CD4-positive, alpha-beta memory T cell (primary cell): ENCODE measurements at regions not wholly inside any gene's neighbourhood (a gene's known extent, or its start where the extent isn't known, plus 50 kb on each side); places are given as distances from the start of the nearest gene placed in this dataset.

Experiments used
- CTCF ChIA-PET: fragments of 350-600 bp; sonication (Branson Sonifier 250); formaldehyde crosslinking; loops from one replicate; lab custom pipeline; 2021; ENCODE audit warnings: inconsistent platforms; ENCODE audit not compliant: partially characterized antibody; lab: Charles Lee
- POLR2A ChIA-PET: fragments of 350-600 bp; sonication (Branson Sonifier 250); formaldehyde crosslinking; loops from one replicate; lab custom pipeline; 2021; ENCODE audit not compliant: partially characterized antibody; lab: Charles Lee
- DNase-seq, 5 donors: peaks; one replicate each; pipeline versions ENCODE4 v3.0.0 to v3.0.0-alpha.2; 2020 to 2022; ENCODE audit warnings: mixed read lengths in 1 of 5
- H3K27ac ChIP-seq: one replicate; pipeline ENCODE4 v1.7.0; 2013; ENCODE audit warnings: low read depth, low read length
- H3K27me3 ChIP-seq: 2 replicates; pipeline ENCODE4 v1.7.0; 2013; ENCODE audit warnings: mild to moderate bottlenecking, low read length, moderate library complexity; ENCODE audit not compliant: insufficient read depth
- H3K36me3 ChIP-seq: 2 replicates; pipeline ENCODE4 v1.7.0; 2013; ENCODE audit warnings: mild to moderate bottlenecking, low read length, moderate library complexity; ENCODE audit not compliant: insufficient read depth
- H3K4me1 ChIP-seq: 2 replicates; pipeline ENCODE4 v1.7.0; 2013; ENCODE audit warnings: mild to moderate bottlenecking, low read length, moderate library complexity; ENCODE audit not compliant: insufficient read depth
- H3K4me3 ChIP-seq, 2 donors: one replicate each; pipeline ENCODE4 v1.7.0; 2013; ENCODE audit warnings: low read length in 2 of 2, mild to moderate bottlenecking in 1 of 2
- H3K9me3 ChIP-seq, 2 donors: one replicate each; pipeline ENCODE4 v1.7.0; 2013; ENCODE audit warnings: low read length in 2 of 2, control low read depth in 1 of 2; ENCODE audit not compliant: control insufficient read depth in 1 of 2
- H3K27ac Mint-ChIP-seq, 7 donors: one replicate each; pipeline ENCODE4 v1.8.0; 2020 to 2021; ENCODE audit warnings: mixed read lengths in 7 of 7, mild to moderate bottlenecking in 6 of 7, inconsistent platforms in 3 of 7, moderate library complexity in 3 of 7
- H3K27me3 Mint-ChIP-seq, 2 donors: one replicate each; pipeline ENCODE4 v1.8.0; 2020 to 2021; ENCODE audit warnings: mixed read lengths in 2 of 2
- H3K36me3 Mint-ChIP-seq, 2 donors: one replicate each; pipeline ENCODE4 v1.8.0; 2020 to 2021; ENCODE audit warnings: mixed read lengths in 2 of 2, inconsistent platforms in 1 of 2, mild to moderate bottlenecking in 1 of 2
- H3K4me1 Mint-ChIP-seq, 4 donors: one replicate each; pipeline ENCODE4 v1.8.0; 2020 to 2021; ENCODE audit warnings: mixed read lengths in 4 of 4, mild to moderate bottlenecking in 1 of 4
- H3K4me3 Mint-ChIP-seq, 8 donors: one replicate each; pipeline ENCODE4 v1.8.0; 2020 to 2021; ENCODE audit warnings: mixed read lengths in 8 of 8, mild to moderate bottlenecking in 7 of 8, moderate library complexity in 6 of 8, inconsistent platforms in 3 of 8
- H3K9me3 Mint-ChIP-seq, 8 donors: one replicate each; pipeline ENCODE4 v1.8.0; 2020 to 2021; ENCODE audit warnings: mixed read lengths in 8 of 8, mild to moderate bottlenecking in 5 of 8, inconsistent platforms in 3 of 8, moderate library complexity in 1 of 8
- intact Hi-C: fragments of 100-400 bp; cut with micrococcal nuclease; formaldehyde crosslinking; loops from one replicate; pipeline ENCODE4 v1.15.1; 2023

- Histone ChIP-seq H3K4me1 (no peaks in the 10 kb centered on the region), H3K27ac (no peak overlapping the region), H3K9me3 (no peaks in the 10 kb centered on the region), H3K36me3 (no peaks in the 10 kb centered on the region), H3K27me3 (no peaks in the 10 kb centered on the region), H3K4me3 (no peak overlapping the region)
- intact Hi-C loops, result no loop called here
- peaks cover 0 to 3% (median 0%) of the 10 kb centered on the region in 8 donors for H3K9me3 Mint-ChIP-seq
- peaks cover 4 to 9% of the 10 kb centered on the region in 2 donors for H3K27me3 Mint-ChIP-seq
- DNase-seq, result no peak
- no peak overlapping the region for H3K4me3 Mint-ChIP-seq
- H3K27ac Mint-ChIP-seq, result no peak overlapping the region
- no peaks in the 10 kb centered on the region for H3K36me3 Mint-ChIP-seq
- ChIA-PET CTCF (no interaction called here), POLR2A (no interaction called here)
- H3K4me1 Mint-ChIP-seq, result no peaks in the 10 kb centered on the region
These were observed 131.9 kb downstream of the GRIN2B start for GRCh38 chr12:13849456-13849855.

DNA sequence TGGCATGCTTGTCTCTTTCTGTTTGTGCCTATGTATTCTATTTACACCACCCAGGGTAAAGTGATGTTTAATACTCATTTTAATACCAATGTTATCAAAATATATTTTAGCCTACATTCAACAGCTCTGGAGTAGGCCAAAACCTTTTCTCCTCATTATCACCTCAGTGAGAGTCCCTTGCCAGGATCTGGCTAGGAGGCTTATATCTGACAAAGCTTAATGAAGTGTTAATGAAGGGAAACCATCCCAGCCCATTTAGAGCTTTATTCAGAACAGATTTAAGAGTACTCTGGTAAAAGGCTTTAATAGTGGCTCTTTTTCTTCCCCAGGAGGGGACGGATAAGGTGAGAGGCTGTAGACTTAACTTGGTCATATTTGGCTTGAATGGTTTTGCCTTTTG is 137.6 kb downstream of the GRIN2B start:
- Mint-ChIP-seq H3K36me3 (no peaks in the 10 kb centered on the region), H3K4me3 (no peak overlapping the region), H3K9me3 (no peaks in the 10 kb centered on the region), H3K27ac (no peak overlapping the region), H3K27me3 (peaks cover 1 to 14% of the 10 kb centered on the region in 2 donors), H3K4me1 (no peaks in the 10 kb centered on the region)
- no peaks in the 10 kb centered on the region for H3K27me3 ChIP-seq
- DNase-seq, result no peak
- ChIA-PET CTCF (interaction anchor here (1.3 kb wide), 2 partner anchors 12 to 20 kb away, joined by 3 to 4 read pairs; no protein-coding TSS in a partner anchor), POLR2A (no interaction called here)
- no peak overlapping the region for H3K27ac ChIP-seq
- H3K9me3 ChIP-seq, result no peaks in the 10 kb centered on the region
- H3K36me3 ChIP-seq, result no peaks in the 10 kb centered on the region
- intact Hi-C loops, result no loop called here
- no peak overlapping the region for H3K4me3 ChIP-seq
- no peaks in the 10 kb centered on the region for H3K4me1 ChIP-seq

- no peaks in the 10 kb centered on the region for H3K4me1 Mint-ChIP-seq
- DNase-seq, result no peak
- Histone ChIP-seq H3K4me1 (no peaks in the 10 kb centered on the region), H3K4me3 (no peak overlapping the region), H3K9me3 (no peaks in the 10 kb centered on the region), H3K36me3 (no peaks in the 10 kb centered on the region), H3K27ac (no peak overlapping the region), H3K27me3 (no peaks in the 10 kb centered on the region)
- H3K4me3 Mint-ChIP-seq, result no peak overlapping the region
- peaks cover 0 to 15% of the 10 kb centered on the region in 2 donors for H3K27me3 Mint-ChIP-seq
- H3K9me3 Mint-ChIP-seq, result peaks cover 0 to 1% (median 0%) of the 10 kb centered on the region in 8 donors
- H3K36me3 Mint-ChIP-seq, result no peaks in the 10 kb centered on the region
- H3K27ac Mint-ChIP-seq, result no peak overlapping the region
- ChIA-PET POLR2A (no interaction called here), CTCF (no interaction called here)
- intact Hi-C loops, result no loop called here
These were observed 140.0 kb downstream of the GRIN2B start for GRCh38 chr12:13841358-13841757.

DNA sequence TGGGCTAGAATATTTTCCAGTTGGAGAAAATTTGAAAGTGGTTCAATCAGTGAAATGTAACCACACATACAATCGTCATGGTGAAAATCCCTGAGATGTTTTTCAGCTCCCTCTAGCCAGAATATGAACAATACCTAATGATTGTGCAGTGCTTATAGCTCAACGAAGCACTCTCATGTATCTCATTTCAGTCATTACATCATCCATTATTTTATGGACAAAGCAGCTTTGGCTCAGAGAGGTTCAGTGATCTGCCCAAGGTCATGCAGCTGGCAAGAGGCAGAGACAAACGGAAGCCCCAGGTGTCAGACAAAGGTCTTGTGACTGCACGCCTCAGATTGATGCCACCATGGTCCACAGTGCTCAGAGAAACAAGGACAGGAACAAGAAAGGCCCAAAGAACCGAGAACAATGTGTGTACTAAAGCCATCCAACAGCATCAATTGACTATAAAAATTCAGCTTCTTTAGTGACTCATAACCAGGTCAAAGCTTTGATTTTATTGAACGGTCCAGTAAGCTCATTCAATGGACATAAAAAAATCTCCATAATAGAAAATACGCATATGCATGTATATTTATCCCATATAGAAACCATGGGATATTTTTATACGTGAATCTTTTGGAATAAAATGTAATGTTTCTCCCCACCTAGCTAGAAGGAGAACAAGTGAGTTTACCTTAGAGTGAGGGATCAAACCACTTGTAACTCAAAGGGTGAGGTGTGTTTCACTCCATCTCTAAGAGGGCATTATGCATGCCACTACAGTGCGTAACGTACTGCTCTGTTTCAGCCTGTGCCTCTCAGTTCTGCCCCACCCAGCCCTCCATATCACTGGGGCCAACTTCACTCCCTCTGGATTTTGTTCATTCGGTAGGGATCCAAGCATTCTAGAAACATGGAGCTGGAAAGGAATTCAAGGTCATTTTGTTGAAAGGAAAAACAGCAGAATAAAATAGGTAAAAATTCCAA is 141.8 kb downstream of the GRIN2B start:
- Mint-ChIP-seq H3K27ac (no peak overlapping the region), H3K27me3 (peaks cover 5 to 12% of the 10 kb centered on the region in 2 donors), H3K9me3 (peaks cover 0 to 1% (median 0%) of the 10 kb centered on the region in 8 donors), H3K4me1 (no peaks in the 10 kb centered on the region), H3K36me3 (no peaks in the 10 kb centered on the region), H3K4me3 (no peak overlapping the region)
- no peak overlapping the region for H3K4me3 ChIP-seq
- CTCF ChIA-PET, result no interaction called here
- no peaks in the 10 kb centered on the region for H3K9me3 ChIP-seq
- no peaks in the 10 kb centered on the region for H3K27me3 ChIP-seq
- POLR2A ChIA-PET, result interaction anchor here (0.6 kb wide), 1 partner anchor 137 kb away, joined by 3 read pairs; no protein-coding TSS in a partner anchor
- H3K4me1 ChIP-seq, result no peaks in the 10 kb centered on the region
- no peaks in the 10 kb centered on the region for H3K36me3 ChIP-seq
- no peak overlapping the region for H3K27ac ChIP-seq
- no peak for DNase-seq
- intact Hi-C loops, result no loop called here

- H3K27ac ChIP-seq, result no peak overlapping the region
- no peaks in the 10 kb centered on the region for H3K4me1 ChIP-seq
- H3K4me3 ChIP-seq, result no peak overlapping the region
- Mint-ChIP-seq H3K4me3 (no peak overlapping the region), H3K36me3 (no peaks in the 10 kb centered on the region), H3K27me3 (peaks cover 5 to 13% of the 10 kb centered on the region in 2 donors), H3K27ac (no peak overlapping the region), H3K9me3 (peaks cover 0 to 1% (median 0%) of the 10 kb centered on the region in 8 donors), H3K4me1 (no peaks in the 10 kb centered on the region)
- no peaks in the 10 kb centered on the region for H3K9me3 ChIP-seq
- no peak for DNase-seq
- no peaks in the 10 kb centered on the region for H3K36me3 ChIP-seq
- intact Hi-C loops, result no loop called here
- no peaks in the 10 kb centered on the region for H3K27me3 ChIP-seq
- ChIA-PET POLR2A (no interaction called here), CTCF (no interaction called here)
These were observed 145.3 kb downstream of the GRIN2B start for GRCh38 chr12:13836099-13836498.

DNA sequence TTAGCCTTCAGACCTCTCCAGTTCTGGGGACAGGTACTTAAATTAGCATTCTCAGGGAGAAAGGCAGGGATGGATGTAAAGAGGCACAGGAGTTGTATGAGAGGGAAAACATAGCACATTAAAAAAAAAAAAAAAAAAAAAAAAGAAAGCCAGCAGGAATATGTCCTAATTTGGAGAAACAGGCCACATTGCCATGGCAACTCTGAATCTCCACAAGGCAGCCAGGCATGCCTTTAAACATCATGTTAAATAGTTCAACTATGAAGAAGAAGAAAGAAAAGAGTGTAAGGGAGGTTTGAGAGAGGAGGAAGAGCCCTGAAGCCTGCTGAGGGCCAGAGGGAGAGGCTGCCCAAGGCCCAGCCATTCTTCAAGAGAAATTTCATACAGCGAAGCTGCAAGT is 145.8 kb downstream of the GRIN2B start:
- intact Hi-C loops, result no loop called here
- Mint-ChIP-seq H3K36me3 (no peaks in the 10 kb centered on the region), H3K4me3 (no peak overlapping the region), H3K4me1 (no peaks in the 10 kb centered on the region), H3K9me3 (peaks cover 0 to 1% (median 0%) of the 10 kb centered on the region in 8 donors), H3K27ac (no peak overlapping the region), H3K27me3 (peaks cover 5 to 12% of the 10 kb centered on the region in 2 donors)
- no peaks in the 10 kb centered on the region for H3K27me3 ChIP-seq
- no peak for DNase-seq
- H3K27ac ChIP-seq, result no peak overlapping the region
- CTCF ChIA-PET, result no interaction called here
- no peaks in the 10 kb centered on the region for H3K36me3 ChIP-seq
- no peaks in the 10 kb centered on the region for H3K9me3 ChIP-seq
- H3K4me3 ChIP-seq, result no peak overlapping the region
- H3K4me1 ChIP-seq, result no peaks in the 10 kb centered on the region
- POLR2A ChIA-PET, result no interaction called here

- H3K36me3 Mint-ChIP-seq, result no peaks in the 10 kb centered on the region
- H3K4me3 ChIP-seq, result no peak overlapping the region
- peaks cover 5 to 12% of the 10 kb centered on the region in 2 donors for H3K27me3 Mint-ChIP-seq
- no peaks in the 10 kb centered on the region for H3K4me1 Mint-ChIP-seq
- ChIA-PET POLR2A (no interaction called here), CTCF (no interaction called here)
- H3K9me3 Mint-ChIP-seq, result peaks cover 0 to 1% (median 0%) of the 10 kb centered on the region in 8 donors
- H3K36me3 ChIP-seq, result no peaks in the 10 kb centered on the region
- no peak overlapping the region for H3K27ac ChIP-seq
- intact Hi-C loops, result no loop called here
- H3K27me3 ChIP-seq, result no peaks in the 10 kb centered on the region
- H3K27ac Mint-ChIP-seq, result no peak overlapping the region
- no peaks in the 10 kb centered on the region for H3K4me1 ChIP-seq
- H3K9me3 ChIP-seq, result no peaks in the 10 kb centered on the region
- no peak overlapping the region for H3K4me3 Mint-ChIP-seq
- DNase-seq, result no peak
These were observed 147.2 kb downstream of the GRIN2B start for GRCh38 chr12:13834241-13834640.
